H1 (cell line): ENCODE measurements at regions not wholly inside any gene's neighbourhood (a gene's known extent, or its start where the extent isn't known, plus 50 kb on each side); places are given as distances from the start of the nearest gene placed in this dataset.

Source experiments
- CTCF ChIA-PET: fragments of 300-600 bp; sonication (Branson Sonifier 250); formaldehyde crosslinking; loops from one replicate; lab custom pipeline; 2021; ENCODE audit not compliant: partially characterized antibody; lab: Charles Lee
- POLR2A ChIA-PET: fragments of 300-600 bp; sonication (Branson Sonifier 250); formaldehyde crosslinking; loops from one replicate; lab custom pipeline; 2021; ENCODE audit warnings: inconsistent platforms; ENCODE audit not compliant: partially characterized antibody; lab: Charles Lee
- DNase-seq, 2 experiments: peaks; one replicate each; pipeline versions ENCODE4 v3.0.0 to v3.0.0-alpha.2; 2010 to 2022; ENCODE audit warnings: low spot score in 2 of 2, low read depth in 1 of 2, mixed read lengths in 1 of 2
- FAIRE-seq: peaks from 2 replicates; lab custom pipeline; 2011; peaks lifted over from hg19 to GRCh38; lab: Jason Lieb, UNC
- H2AFZ ChIP-seq: 2 replicates; pipeline ENCODE4 v1.8.1; 2012; ENCODE audit warnings: low read length, inconsistent platforms
- H2AK5ac ChIP-seq: 2 replicates; pipeline ENCODE4 v1.6.1; 2013; ENCODE audit warnings: low read depth, low read length
- H2BK120ac ChIP-seq: replicated peaks from 2 replicates; pipeline ENCODE3; 2013; ENCODE audit warnings: low read depth, low read length, inconsistent platforms
- H2BK12ac ChIP-seq: 2 replicates; pipeline ENCODE4 v1.6.1; 2013; ENCODE audit warnings: low read depth, low read length
- H2BK15ac ChIP-seq: 2 replicates; pipeline ENCODE4 v1.6.1; 2013; ENCODE audit warnings: low read length
- H2BK20ac ChIP-seq: 2 replicates; pipeline ENCODE4 v1.6.1; 2013; ENCODE audit warnings: low read length
- H2BK5ac ChIP-seq: 2 replicates; pipeline ENCODE4 v1.6.1; 2013; ENCODE audit warnings: low read depth, low read length
- H3K14ac ChIP-seq: 2 replicates; pipeline ENCODE4 v1.6.1; 2013; ENCODE audit warnings: inconsistent platforms; ENCODE audit not compliant: insufficient read length
- H3K18ac ChIP-seq: 2 replicates; pipeline ENCODE4 v1.6.1; 2013; ENCODE audit warnings: low read length; ENCODE audit errors: extremely low read depth
- H3K23ac ChIP-seq: 2 replicates; pipeline ENCODE4 v1.6.1; 2013; ENCODE audit warnings: inconsistent platforms; ENCODE audit not compliant: insufficient read length
- H3K23me2 ChIP-seq: 2 replicates; pipeline ENCODE4 v1.6.1; 2013; ENCODE audit warnings: low read depth, low read length
- H3K27ac ChIP-seq: 2 replicates; pipeline ENCODE4 v1.6.1; 2011; ENCODE audit warnings: low read depth, low read length, inconsistent platforms
- H3K27me3 ChIP-seq, 4 experiments: replicated peaks in 1 of 4; 1 replicate in 1 of 4; 2 replicates in 3 of 4; pipeline versions ENCODE4 v1.6.1 to v1.8.1; 2011 to 2013; ENCODE audit warnings: low read length in 3 of 4, mild to moderate bottlenecking in 3 of 4, inconsistent platforms in 2 of 4, mixed read lengths in 2 of 4, moderate library complexity in 1 of 4; ENCODE audit not compliant: control insufficient read depth in 3 of 4, insufficient read depth in 3 of 4; ENCODE audit errors: extremely low read depth in 1 of 4
- H3K36me3 ChIP-seq, 4 experiments: 2 replicates each; pipeline versions ENCODE4 v1.6.1 to v1.8.1; 2011 to 2013; ENCODE audit warnings: mild to moderate bottlenecking in 4 of 4, low read length in 3 of 4, moderate library complexity in 2 of 4, control low read depth in 1 of 4, inconsistent platforms in 1 of 4; ENCODE audit not compliant: insufficient read depth in 4 of 4, control insufficient read depth in 2 of 4
- H3K4ac ChIP-seq: replicated peaks from 2 replicates; pipeline ENCODE3; 2013; ENCODE audit warnings: low read length, low read depth, mixed read lengths, inconsistent platforms; ENCODE audit not compliant: insufficient read length
- H3K4me1 ChIP-seq, 4 experiments: replicated peaks in 1 of 4; 1 replicate in 1 of 4; 2 replicates in 3 of 4; pipeline versions ENCODE4 v1.6.1 to v1.8.1; 2011 to 2013; ENCODE audit warnings: low read length in 3 of 4, inconsistent platforms in 2 of 4, mixed read lengths in 1 of 4; ENCODE audit not compliant: insufficient read depth in 4 of 4, control insufficient read depth in 3 of 4
- H3K4me2 ChIP-seq, 2 experiments: 2 replicates each; pipeline versions ENCODE4 v1.6.1 to v1.8.1; 2011 to 2013; ENCODE audit warnings: low read depth in 2 of 2, low read length in 2 of 2, control low read depth in 1 of 2, inconsistent platforms in 1 of 2, mild to moderate bottlenecking in 1 of 2; ENCODE audit not compliant: insufficient read depth in 1 of 2
- H3K4me3 ChIP-seq, 4 experiments: fragments of 200-600, 300-600 bp in 1 of 4; sonication (generic), shearing (Covaris generic), sonication (Bioruptor Twin) in 1 of 4; 2 replicates each; pipeline versions ENCODE4 v1.5.1 to v1.8.1; 2011 to 2016; ENCODE audit warnings: low read length in 4 of 4, low read depth in 3 of 4, control low read depth in 2 of 4, inconsistent platforms in 2 of 4, mild to moderate bottlenecking in 2 of 4, mixed read lengths in 1 of 4, moderate library complexity in 1 of 4; ENCODE audit not compliant: insufficient read depth in 2 of 4; ENCODE audit errors: extremely low read depth in 1 of 4
- H3K56ac ChIP-seq: replicated peaks from 2 replicates; pipeline ENCODE3; 2013; ENCODE audit warnings: low read depth, mild to moderate bottlenecking, mixed read lengths, low read length, inconsistent platforms; ENCODE audit not compliant: insufficient read length
- H3K79me1 ChIP-seq: 2 replicates; pipeline ENCODE4 v1.6.1; 2013; ENCODE audit warnings: low read depth, low read length, control low read depth
- H3K79me2 ChIP-seq, 2 experiments: 2 replicates each; pipeline versions ENCODE4 v1.6.1 to v1.8.1; 2012 to 2013; ENCODE audit warnings: low read length in 2 of 2, mild to moderate bottlenecking in 2 of 2, inconsistent platforms in 1 of 2; ENCODE audit not compliant: insufficient read depth in 2 of 2, control insufficient read depth in 1 of 2
- H3K9ac ChIP-seq, 4 experiments: replicated peaks in 1 of 4; 1 replicate in 1 of 4; 2 replicates in 3 of 4; pipeline versions ENCODE4 v1.6.1 to v1.8.1; 2011 to 2013; ENCODE audit warnings: low read depth in 3 of 4, low read length in 3 of 4, control low read depth in 2 of 4, mild to moderate bottlenecking in 2 of 4, moderate library complexity in 2 of 4, inconsistent platforms in 1 of 4; ENCODE audit errors: extremely low read depth in 1 of 4
- H3K9me3 ChIP-seq, 2 experiments: 2 replicates each; pipeline versions ENCODE4 v1.6.1 to v1.8.1; 2012 to 2013; ENCODE audit warnings: mild to moderate bottlenecking in 2 of 2, moderate library complexity in 2 of 2, control low read depth in 1 of 2, inconsistent platforms in 1 of 2, low read depth in 1 of 2, low read length in 1 of 2, mixed read lengths in 1 of 2; ENCODE audit not compliant: insufficient read depth in 2 of 2
- H4K20me1 ChIP-seq, 2 experiments: replicated peaks in 1 of 2; 2 replicates each; pipeline versions ENCODE3 to v1.8.1; 2011 to 2013; ENCODE audit warnings: inconsistent platforms in 2 of 2, low read length in 2 of 2, mild to moderate bottlenecking in 1 of 2; ENCODE audit not compliant: insufficient read depth in 2 of 2, control insufficient read depth in 1 of 2
- H4K5ac ChIP-seq: 2 replicates; pipeline ENCODE4 v1.6.1; 2013; ENCODE audit warnings: low read length, low read depth, mixed read lengths, inconsistent platforms; ENCODE audit not compliant: insufficient read length
- H4K8ac ChIP-seq: 2 replicates; pipeline ENCODE4 v1.8.0; 2013; ENCODE audit warnings: mild to moderate bottlenecking, moderate library complexity, low read length, inconsistent platforms; ENCODE audit not compliant: insufficient read depth; ENCODE audit errors: extremely low read depth
- H4K91ac ChIP-seq: replicated peaks from 2 replicates; pipeline ENCODE3; 2013; ENCODE audit warnings: low read length, mixed read lengths, inconsistent platforms; ENCODE audit not compliant: insufficient read length
- CHD2 ChIP-seq: IDR thresholded peaks from 2 replicates; pipeline ENCODE4 v1.6.1; 2012; ENCODE audit warnings: low read length, improper control_type of control experiment
- CREB1 ChIP-seq: IDR thresholded peaks from 2 replicates; pipeline ENCODE4 v1.6.1; 2012; ENCODE audit warnings: inconsistent platforms
- CTBP2 ChIP-seq: IDR thresholded peaks from 2 replicates; pipeline ENCODE4 v1.7.0; 2011; ENCODE audit warnings: borderline replicate concordance, mild to moderate bottlenecking, moderate library complexity, mixed read lengths, low read length; ENCODE audit not compliant: insufficient read depth, insufficient read length
- GTF2F1 ChIP-seq: IDR thresholded peaks from 2 replicates; pipeline ENCODE4 v1.6.1; 2012; ENCODE audit warnings: low read depth, low read length, improper control_type of control experiment, borderline replicate concordance
- KDM5A ChIP-seq: fragments of 200-600 bp; IDR thresholded peaks from 2 replicates; pipeline ENCODE4 v1.7.1; 2012; ENCODE audit warnings: mild to moderate bottlenecking, low read length, inconsistent platforms, mixed read lengths
- POU5F1 ChIP-seq: IDR thresholded peaks from 2 replicates; pipeline ENCODE4 v1.6.1; 2011; ENCODE audit warnings: low read depth, mild to moderate bottlenecking, low read length, moderate library complexity
- RAD21 ChIP-seq, 2 experiments: IDR thresholded peaks in 1 of 2; conservative IDR thresholded peaks in 1 of 2; 2 replicates each; pipeline ENCODE4 v1.6.1; 2011; ENCODE audit warnings: low read depth in 2 of 2, low read length in 2 of 2, improper control_type of control experiment in 1 of 2, inconsistent platforms in 1 of 2, mild to moderate bottlenecking in 1 of 2, moderate library complexity in 1 of 2
- RNF2 ChIP-seq: fragments of 200-900, 300-1000 bp; sonication (generic); IDR thresholded peaks from 2 replicates; pipeline ENCODE4 v1.7.1; 2016; ENCODE audit warnings: borderline replicate concordance, low read depth, mild to moderate bottlenecking, antibody characterized with exemption, low read length; ENCODE audit not compliant: poor library complexity, severe bottlenecking; ENCODE audit errors: missing control alignments
- TAF7 ChIP-seq: optimal IDR thresholded peaks from 2 replicates; pipeline ENCODE3; 2011; ENCODE audit warnings: low read depth, mild to moderate bottlenecking, inconsistent platforms, low read length, moderate library complexity, borderline replicate concordance

DNA sequence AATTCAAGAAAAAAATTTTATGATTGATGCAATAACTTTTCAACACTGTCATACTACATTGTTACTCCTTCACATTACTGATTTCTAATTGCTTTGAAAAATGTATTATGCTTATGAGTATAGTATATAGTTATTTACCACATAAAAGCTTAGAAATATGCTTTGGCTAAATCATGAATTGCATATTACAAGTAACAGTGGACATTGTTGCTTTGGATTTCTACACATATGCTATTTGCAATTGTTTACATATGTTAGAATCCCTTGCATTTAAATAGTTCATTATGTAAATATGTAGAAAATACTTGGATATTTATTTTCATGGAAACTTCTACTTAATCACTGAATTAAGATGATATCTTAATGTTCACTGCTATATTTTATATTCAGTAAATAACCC is 577.5 kb downstream of the QKI start:
- no peak overlapping the region for H4K8ac ChIP-seq
- no peak for DNase-seq
- H3K4me3 ChIP-seq: no peak overlapping the region
- no peaks in the 10 kb centered on the region for H4K20me1 ChIP-seq
- H2AK5ac ChIP-seq: no peak overlapping the region
- no peak overlapping the region for H2BK20ac ChIP-seq
- no peak overlapping the region for H4K5ac ChIP-seq
- H3K18ac ChIP-seq: no peak overlapping the region
- H2BK12ac ChIP-seq: no peak overlapping the region
- no peak overlapping the region for H3K4ac ChIP-seq
- H3K23me2 ChIP-seq: no peaks in the 10 kb centered on the region
- ChIA-PET POLR2A (no interaction called here), CTCF (interaction anchor here (1.2 kb wide), 1 partner anchor 12 kb away, joined by 3 read pairs; no protein-coding TSS in a partner anchor)
- no peak overlapping the region for H3K56ac ChIP-seq
- no peaks in the 10 kb centered on the region for H3K36me3 ChIP-seq
- H3K23ac ChIP-seq: no peak overlapping the region
- no peaks in the 10 kb centered on the region for H3K4me1 ChIP-seq
- TF ChIP-seq RNF2 (no peak), TAF7 (no peak), POU5F1 (no peak), CTBP2 (no peak), CREB1 (no peak), KDM5A (no peak), CHD2 (no peak), GTF2F1 (no peak), RAD21 (IDR thresholded peaks at IDR 0.05 in 1 of 2, conservative IDR thresholded peaks at IDR 0.05 in 1 of 2; ENCODE audit: low read depth in 2 of 2, low read length in 2 of 2) (no peak)
- TF ChIP-seq, all 59 proteins: peak for 0
- H3K79me1 ChIP-seq: no peaks in the 10 kb centered on the region
- H2BK15ac ChIP-seq: no peak overlapping the region
- no peaks in the 10 kb centered on the region for H3K9me3 ChIP-seq
- no peak overlapping the region for H3K14ac ChIP-seq
- H2BK120ac ChIP-seq: no peak overlapping the region
- H3K27ac ChIP-seq: no peak overlapping the region
- FAIRE-seq: no peak
- H3K9ac ChIP-seq: no peak overlapping the region
- H3K27me3 ChIP-seq: no peaks in the 10 kb centered on the region
- H2BK5ac ChIP-seq: no peak overlapping the region
- no peak overlapping the region for H2AFZ ChIP-seq
- H3K4me2 ChIP-seq: no peak overlapping the region
- no peaks in the 10 kb centered on the region for H3K79me2 ChIP-seq
- no peak overlapping the region for H4K91ac ChIP-seq
